Omental fat pad (tissue), 3 donors: ENCODE measurements at regions not wholly inside any gene's neighbourhood (a gene's known extent, or its start where the extent isn't known, plus 50 kb on each side); places are given as distances from the start of the nearest gene placed in this dataset.

ENCODE experiments used
- ATAC-seq: fragments of 150-250 bp; one replicate; pipeline ENCODE4 v1.9.1; 2016; ENCODE audit warnings: mild to moderate bottlenecking, moderate library complexity; ENCODE audit not compliant: low FRiP score
- DNase-seq: peaks from one replicate; pipeline ENCODE4 v3.0.0-alpha.2; 2019; ENCODE audit warnings: low spot score
- TF ChIP-seq, protein P1 (sequence below), 3 donors: fragments of 450-650 bp; IDR thresholded peaks; one replicate each; pipeline ENCODE4 v1.5.1; 2016 to 2017; ENCODE audit warnings: antibody characterized with exemption in 3 of 3, mild to moderate bottlenecking in 3 of 3, moderate library complexity in 2 of 3

DNA sequence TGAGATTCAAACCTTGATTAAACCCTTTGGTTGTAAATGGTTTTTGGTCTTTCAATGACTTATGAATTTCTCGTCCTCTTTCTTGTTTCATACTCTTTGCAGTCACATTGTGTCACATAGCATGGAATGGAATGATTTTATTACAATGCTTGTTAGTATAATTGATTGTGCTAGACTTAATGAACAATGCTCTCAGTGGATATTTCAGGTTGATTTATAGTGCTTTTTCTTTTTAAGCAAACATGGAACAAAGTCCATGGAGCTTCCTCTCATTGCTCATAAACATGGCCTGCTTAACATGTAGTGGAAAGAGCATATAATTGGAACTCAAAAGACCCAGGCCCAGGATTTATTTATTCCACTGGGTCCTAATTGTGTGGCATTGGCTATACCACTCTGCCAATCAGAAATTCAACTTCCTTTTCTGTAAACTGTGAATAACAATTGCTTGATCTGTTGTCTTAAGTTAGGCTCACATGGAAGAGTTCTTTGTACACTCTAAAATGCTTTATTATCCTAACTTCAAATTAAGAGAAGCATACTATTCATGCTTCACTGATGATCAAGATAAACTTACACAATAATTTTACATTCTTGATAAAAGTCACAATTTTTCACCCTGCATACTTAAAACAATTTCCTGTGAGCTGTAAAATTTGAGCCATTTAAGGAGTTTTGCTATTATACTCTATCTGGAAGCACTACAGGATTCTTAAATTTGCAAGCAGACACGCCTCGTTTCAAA is 370.5 kb upstream of the PDE3A start:
- TF ChIP-seq, protein P1, sequence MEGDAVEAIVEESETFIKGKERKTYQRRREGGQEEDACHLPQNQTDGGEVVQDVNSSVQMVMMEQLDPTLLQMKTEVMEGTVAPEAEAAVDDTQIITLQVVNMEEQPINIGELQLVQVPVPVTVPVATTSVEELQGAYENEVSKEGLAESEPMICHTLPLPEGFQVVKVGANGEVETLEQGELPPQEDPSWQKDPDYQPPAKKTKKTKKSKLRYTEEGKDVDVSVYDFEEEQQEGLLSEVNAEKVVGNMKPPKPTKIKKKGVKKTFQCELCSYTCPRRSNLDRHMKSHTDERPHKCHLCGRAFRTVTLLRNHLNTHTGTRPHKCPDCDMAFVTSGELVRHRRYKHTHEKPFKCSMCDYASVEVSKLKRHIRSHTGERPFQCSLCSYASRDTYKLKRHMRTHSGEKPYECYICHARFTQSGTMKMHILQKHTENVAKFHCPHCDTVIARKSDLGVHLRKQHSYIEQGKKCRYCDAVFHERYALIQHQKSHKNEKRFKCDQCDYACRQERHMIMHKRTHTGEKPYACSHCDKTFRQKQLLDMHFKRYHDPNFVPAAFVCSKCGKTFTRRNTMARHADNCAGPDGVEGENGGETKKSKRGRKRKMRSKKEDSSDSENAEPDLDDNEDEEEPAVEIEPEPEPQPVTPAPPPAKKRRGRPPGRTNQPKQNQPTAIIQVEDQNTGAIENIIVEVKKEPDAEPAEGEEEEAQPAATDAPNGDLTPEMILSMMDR (IDR thresholded peaks at IDR 0.05): no peak
- ATAC-seq: no peak
- DNase-seq: no peak

DNA sequence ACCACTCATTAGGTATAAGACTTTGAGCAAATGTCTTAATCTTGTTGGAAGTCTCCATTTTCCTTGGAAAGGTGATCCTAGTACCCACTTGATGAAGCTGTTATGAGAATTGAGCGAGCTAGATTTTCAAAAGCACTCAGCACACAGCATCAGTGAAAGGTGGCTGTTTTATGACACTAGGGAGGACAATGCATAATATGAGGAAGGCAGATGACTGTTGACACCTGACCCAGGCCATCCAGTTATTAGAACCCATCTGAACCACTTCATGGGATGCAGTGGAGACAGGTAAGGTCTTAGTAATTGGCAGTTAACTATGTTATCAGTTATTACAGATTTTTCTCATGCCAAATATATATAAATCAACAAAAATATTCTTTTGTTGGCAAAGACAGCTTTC is 369.9 kb upstream of the PDE3A start:
- TF ChIP-seq, protein P1 (IDR thresholded peaks at IDR 0.05): no peak
- ATAC-seq (no peak), DNase-seq (no peak)

DNA sequence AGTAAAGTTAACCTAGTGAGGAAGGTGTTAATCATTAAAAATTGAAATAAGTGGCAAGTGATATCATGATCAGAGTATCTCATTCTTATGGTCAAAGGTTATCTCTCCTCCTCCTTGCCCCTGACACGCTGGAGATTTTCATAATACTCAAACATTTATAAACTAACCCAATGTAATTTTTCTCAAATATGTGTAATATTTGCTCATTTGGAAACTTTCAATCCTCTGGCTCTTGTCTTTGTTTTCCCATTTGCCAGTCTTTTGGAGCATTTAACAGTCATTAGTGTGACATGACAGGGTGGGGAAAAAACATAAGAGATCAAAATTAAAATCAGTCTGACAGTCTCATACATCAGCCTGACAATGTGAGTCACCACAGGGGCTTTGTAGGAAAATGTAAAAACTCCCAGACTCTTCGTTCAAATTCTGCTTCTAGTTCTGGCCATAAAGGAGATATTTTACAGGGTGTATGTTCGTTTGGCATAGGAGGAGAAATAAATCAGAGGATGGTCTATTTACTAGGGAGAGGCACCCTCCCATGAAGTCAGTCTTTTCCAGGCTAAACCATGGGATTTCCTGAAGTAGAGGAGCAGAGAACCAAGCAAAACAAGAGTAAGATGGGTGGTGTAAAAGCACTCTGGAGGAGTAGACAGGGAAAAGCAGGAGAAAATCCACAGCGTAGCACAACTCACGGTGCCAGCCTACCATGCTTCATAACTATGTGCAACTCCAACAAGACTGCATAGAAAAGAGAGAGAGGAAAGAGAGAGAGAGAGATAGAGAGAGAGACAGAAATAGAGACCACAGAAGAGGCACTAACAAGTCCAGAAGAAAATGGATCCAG is 369.2 kb upstream of the PDE3A start:
- TF ChIP-seq, protein P1 (IDR thresholded peaks at IDR 0.05): no peak
- no peak for ATAC-seq
- no peak for DNase-seq

DNA sequence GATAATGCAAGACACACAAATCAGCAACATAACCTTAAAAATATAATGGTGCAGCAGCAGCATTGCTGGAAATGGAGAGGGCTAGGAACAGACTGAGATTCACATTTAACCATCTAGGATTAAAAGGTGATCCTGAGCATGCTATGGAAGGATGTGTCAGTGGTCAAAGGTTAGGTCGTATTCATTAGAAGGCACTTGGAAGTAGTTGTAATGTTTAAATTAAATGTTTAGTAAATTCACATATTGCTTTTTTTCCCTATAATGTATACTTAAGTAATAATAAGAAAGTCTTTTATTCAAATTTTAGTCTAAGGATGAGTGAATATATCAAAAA is 368.6 kb upstream of the PDE3A start:
- TF ChIP-seq, protein P1 (IDR thresholded peaks at IDR 0.05): no peak
- DNase-seq (no peak), ATAC-seq (no peak)

DNA sequence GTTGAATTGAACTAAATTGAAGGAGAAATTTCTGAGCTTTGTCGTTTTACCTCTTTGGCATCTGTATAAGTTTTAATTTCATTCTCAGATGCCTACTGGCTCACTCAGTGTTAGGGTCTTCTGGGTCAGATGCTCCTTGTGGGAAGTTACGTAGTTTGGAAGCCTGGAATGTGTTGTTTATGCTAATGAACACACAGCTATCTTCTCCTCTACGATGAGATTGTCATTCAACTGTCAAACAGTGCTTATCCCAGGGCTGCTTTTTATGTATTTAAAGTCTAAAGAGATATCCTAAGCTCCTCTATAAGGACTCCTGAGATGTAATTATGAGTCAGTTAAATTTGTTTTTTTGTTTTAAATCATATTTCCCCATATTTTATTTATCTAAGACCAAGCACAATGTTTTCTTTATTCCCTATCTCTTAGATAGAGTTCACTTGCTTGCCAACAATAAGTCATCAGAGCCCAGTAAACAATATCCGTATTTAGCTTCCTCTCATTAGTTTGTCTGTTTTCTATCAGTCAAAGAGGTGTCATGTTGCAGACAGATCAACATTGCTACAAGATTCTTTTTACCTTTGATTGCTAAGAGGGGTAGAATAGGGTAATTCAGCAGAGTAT is 368.0 kb upstream of the PDE3A start:
- TF ChIP-seq, protein P1 (IDR thresholded peaks at IDR 0.05): no peak
- ATAC-seq (no peak), DNase-seq (no peak)

DNA sequence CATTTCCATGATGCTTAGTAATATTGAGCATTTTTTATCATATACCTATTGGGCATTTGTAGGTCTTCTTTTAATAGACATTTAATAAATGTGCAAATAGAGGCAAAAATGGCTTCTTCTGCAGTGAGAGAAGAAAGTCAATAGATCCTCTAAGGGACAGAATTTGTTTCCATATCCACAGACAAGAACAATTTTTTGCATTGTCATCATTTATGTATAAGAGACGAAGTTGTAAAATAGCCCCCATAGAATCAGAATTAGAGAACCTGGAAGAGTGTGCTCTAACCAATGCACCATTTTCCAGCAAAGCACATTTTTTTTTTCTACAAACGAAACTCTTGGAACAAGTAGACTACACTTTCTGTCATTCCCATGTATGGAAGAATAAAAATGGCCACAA is 365.1 kb upstream of the PDE3A start:
- DNase-seq (no peak), ATAC-seq (no peak)
- TF ChIP-seq, protein P1 (IDR thresholded peaks at IDR 0.05): no peak
